ENCODE measurements at regions not wholly inside any gene's neighbourhood (a gene's known extent, or its start where the extent isn't known, plus 50 kb on each side); places are given as distances from the start of the nearest gene placed in this dataset.

GRCh38 chr4:57371671-57372070, 261.5 kb upstream of the IGFBP7 start:
- peaks cover 11% of the 10 kb centered on the region for H3K4me1 Mint-ChIP-seq (ENCODE audit: low read depth, unreplicated experiment)
- no peak for DNase-seq
- H3K4me3 Mint-ChIP-seq (ENCODE audit: unreplicated experiment), result no peak overlapping the region
- no peak for TF ChIP-seq CTCF (IDR thresholded peaks at IDR 0.05; ENCODE audit: partially characterized antibody, unreplicated experiment)
- H3K36me3 Mint-ChIP-seq (ENCODE audit: unreplicated experiment), result peaks cover 8% of the 10 kb centered on the region
- H3K9me3 Mint-ChIP-seq (ENCODE audit: unreplicated experiment), result peaks cover 3% of the 10 kb centered on the region
- no peak overlapping the region for H3K27ac Mint-ChIP-seq (ENCODE audit: unreplicated experiment)
- H3K27me3 Mint-ChIP-seq (ENCODE audit: unreplicated experiment), result peaks cover 2% of the 10 kb centered on the region

- Mint-ChIP-seq H3K9me3 (ENCODE audit: unreplicated experiment) (peaks cover 3% of the 10 kb centered on the region), H3K4me3 (ENCODE audit: unreplicated experiment) (no peak overlapping the region), H3K27ac (ENCODE audit: unreplicated experiment) (no peak overlapping the region), H3K4me1 (ENCODE audit: low read depth, unreplicated experiment) (peaks cover 11% of the 10 kb centered on the region), H3K27me3 (ENCODE audit: unreplicated experiment) (peaks cover 2% of the 10 kb centered on the region), H3K36me3 (ENCODE audit: unreplicated experiment) (peaks cover 8% of the 10 kb centered on the region)
- no peak for TF ChIP-seq CTCF (IDR thresholded peaks at IDR 0.05; ENCODE audit: partially characterized antibody, unreplicated experiment)
- no peak for DNase-seq
Observed at GRCh38 chr4:57370691-57371090, 260.5 kb upstream of the IGFBP7 start.

GRCh38 chr4:57369446-57369845, 259.3 kb upstream of the IGFBP7 start:
- peaks cover 2% of the 10 kb centered on the region for H3K27me3 Mint-ChIP-seq (ENCODE audit: unreplicated experiment)
- TF ChIP-seq CTCF (IDR thresholded peaks at IDR 0.05; ENCODE audit: partially characterized antibody, unreplicated experiment), result no peak
- peaks cover 3% of the 10 kb centered on the region for H3K9me3 Mint-ChIP-seq (ENCODE audit: unreplicated experiment)
- no peak overlapping the region for H3K27ac Mint-ChIP-seq (ENCODE audit: unreplicated experiment)
- peaks cover 11% of the 10 kb centered on the region for H3K4me1 Mint-ChIP-seq (ENCODE audit: low read depth, unreplicated experiment)
- no peak for DNase-seq
- H3K36me3 Mint-ChIP-seq (ENCODE audit: unreplicated experiment), result peaks cover 4% of the 10 kb centered on the region
- no peak overlapping the region for H3K4me3 Mint-ChIP-seq (ENCODE audit: unreplicated experiment)

DNA sequence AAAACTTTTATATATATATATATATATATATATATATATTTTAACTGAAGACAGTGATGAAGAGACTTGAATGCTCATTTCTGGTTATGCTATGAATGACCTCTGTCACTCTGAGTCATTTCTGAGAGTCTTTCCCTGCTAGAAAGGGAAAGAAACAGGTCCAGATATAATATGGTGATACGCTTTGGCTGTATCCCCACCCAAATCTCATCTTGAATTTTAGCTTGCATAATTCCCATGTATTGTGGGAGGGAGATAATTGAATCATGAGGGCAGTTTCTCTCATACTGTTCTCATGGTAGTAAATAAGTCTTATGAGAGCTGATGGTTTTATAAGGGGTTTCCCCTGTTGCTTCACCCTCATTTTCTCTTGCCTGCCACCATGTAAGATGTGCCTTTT, 254.1 kb upstream of the IGFBP7 start:
- Mint-ChIP-seq H3K36me3 (ENCODE audit: unreplicated experiment) (no peaks in the 10 kb centered on the region), H3K9me3 (ENCODE audit: unreplicated experiment) (no peaks in the 10 kb centered on the region), H3K4me1 (ENCODE audit: low read depth, unreplicated experiment) (no peaks in the 10 kb centered on the region), H3K27me3 (ENCODE audit: unreplicated experiment) (peaks cover 2% of the 10 kb centered on the region), H3K27ac (ENCODE audit: unreplicated experiment) (no peak overlapping the region), H3K4me3 (ENCODE audit: unreplicated experiment) (no peak overlapping the region)
- no peak for TF ChIP-seq CTCF (IDR thresholded peaks at IDR 0.05; ENCODE audit: partially characterized antibody, unreplicated experiment)
- DNase-seq, result no peak

GRCh38 chr4:57363346-57363745, 253.2 kb upstream of the IGFBP7 start:
- H3K27ac Mint-ChIP-seq (ENCODE audit: unreplicated experiment), result no peak overlapping the region
- no peak for DNase-seq
- no peaks in the 10 kb centered on the region for H3K9me3 Mint-ChIP-seq (ENCODE audit: unreplicated experiment)
- no peaks in the 10 kb centered on the region for H3K36me3 Mint-ChIP-seq (ENCODE audit: unreplicated experiment)
- TF ChIP-seq CTCF (IDR thresholded peaks at IDR 0.05; ENCODE audit: partially characterized antibody, unreplicated experiment), result no peak
- no peaks in the 10 kb centered on the region for H3K4me1 Mint-ChIP-seq (ENCODE audit: low read depth, unreplicated experiment)
- peaks cover 2% of the 10 kb centered on the region for H3K27me3 Mint-ChIP-seq (ENCODE audit: unreplicated experiment)
- no peak overlapping the region for H3K4me3 Mint-ChIP-seq (ENCODE audit: unreplicated experiment)
